GM12878 (cell line): ENCODE measurements at regions not wholly inside any gene's neighbourhood (a gene's known extent, or its start where the extent isn't known, plus 50 kb on each side); places are given as distances from the start of the nearest gene placed in this dataset.

ENCODE experiments used
- ATAC-seq: fragments of 200-7000 bp; cut with Tn5 transposase; 3 replicates; pipeline ENCODE4 v1.9.1; 2020; ENCODE audit warnings: mild to moderate bottlenecking, moderate library complexity
- BruUV-seq: library from RNA; stranded (reverse); fragments of 400-500 nt; replicated peaks from 2 replicates; lab custom pipeline; 2021; lab: Mats Ljungman, UMichigan
- CTCF ChIA-PET: fragments of 300-600 bp; sonication (Branson Sonifier 250); formaldehyde crosslinking; extraction: SDS; loops from one replicate; lab custom pipeline; 2021; ENCODE audit warnings: inconsistent platforms; lab: Yijun Ruan, JAX
- POLR2A ChIA-PET: fragments of 350-600 bp; formaldehyde crosslinking; extraction: SDS; loops from one replicate; lab custom pipeline; 2021; ENCODE audit warnings: inconsistent platforms; lab: Charles Lee
- RAD21 ChIA-PET: fragments of 300-600 bp; sonication (Branson Sonifier 250); formaldehyde crosslinking; loops from one replicate; lab custom pipeline; 2023; ENCODE audit warnings: antibody characterized with exemption; ENCODE audit not compliant: unreplicated experiment; lab: Charles Lee
- SMC1A ChIA-PET: fragments of 300-600 bp; sonication (Branson Sonifier 250); formaldehyde crosslinking; loops from one replicate; lab custom pipeline; 2023; ENCODE audit not compliant: unreplicated experiment, uncharacterized antibody; lab: Charles Lee
- DNase-seq: peaks from one replicate; pipeline ENCODE4 v3.0.0-alpha.2; 2011; ENCODE audit warnings: low read depth, low spot score
- FAIRE-seq: peaks from 3 replicates; lab custom pipeline; 2011; peaks lifted over from hg19 to GRCh38; lab: Jason Lieb, UNC
- H2AFZ ChIP-seq: 2 replicates; pipeline ENCODE4 v1.6.0; 2011; ENCODE audit warnings: low read depth, low read length, control low read depth; ENCODE audit not compliant: control insufficient read depth
- H3K27ac ChIP-seq: 2 replicates; pipeline ENCODE4 v1.5.1; 2011; ENCODE audit warnings: control low read depth; ENCODE audit not compliant: control insufficient read depth, insufficient read depth
- H3K27me3 ChIP-seq, 2 experiments: replicated peaks in 1 of 2; 2 replicates each; pipeline versions ENCODE4 v1.6.0 to v1.6.1; 2011; ENCODE audit warnings: low read length in 1 of 2; ENCODE audit not compliant: control insufficient read depth in 2 of 2, insufficient read depth in 2 of 2
- H3K36me3 ChIP-seq, 2 experiments: 2 replicates each; pipeline ENCODE4 v1.5.1; 2011; ENCODE audit warnings: low read length in 1 of 2; ENCODE audit not compliant: control insufficient read depth in 2 of 2, insufficient read depth in 2 of 2
- H3K4me1 ChIP-seq: 2 replicates; pipeline ENCODE4 v1.6.1; 2011; ENCODE audit warnings: mild to moderate bottlenecking, low read length, moderate library complexity, mixed read lengths; ENCODE audit not compliant: control insufficient read depth, insufficient read depth
- H3K4me2 ChIP-seq: 2 replicates; pipeline ENCODE4 v1.6.0; 2011; ENCODE audit warnings: control low read depth; ENCODE audit not compliant: control insufficient read depth, insufficient read depth
- H3K4me3 ChIP-seq: fragments of 200-600 bp; sonication (generic); 2 replicates; pipeline ENCODE4 v1.5.1; 2016
- H3K79me2 ChIP-seq: 2 replicates; pipeline ENCODE4 v1.6.0; 2011; ENCODE audit warnings: low read length; ENCODE audit not compliant: control insufficient read depth, insufficient read depth
- H3K9ac ChIP-seq: 2 replicates; pipeline ENCODE4 v1.8.0; 2011; ENCODE audit warnings: low read length, control low read depth, mixed read lengths; ENCODE audit not compliant: control insufficient read depth, insufficient read depth
- H3K9me3 ChIP-seq: replicated peaks from 3 replicates; pipeline ENCODE4 v1.5.1; 2011; ENCODE audit warnings: mild to moderate bottlenecking, low read length; ENCODE audit not compliant: control insufficient read depth, insufficient read depth
- H4K20me1 ChIP-seq: 2 replicates; pipeline ENCODE4 v1.6.0; 2011; ENCODE audit not compliant: control insufficient read depth, insufficient read depth
- ATF7 ChIP-seq: fragments of 450-650 bp; IDR thresholded peaks from 2 replicates; pipeline ENCODE4 v1.6.1; 2016; ENCODE audit warnings: low read depth, mild to moderate bottlenecking
- DPF2 ChIP-seq: fragments of 450-650 bp; IDR thresholded peaks from 2 replicates; pipeline ENCODE4 v1.6.1; 2017; ENCODE audit warnings: mild to moderate bottlenecking
- FOS ChIP-seq: IDR thresholded peaks from 3 replicates; pipeline ENCODE4 v1.6.1; 2011; ENCODE audit warnings: borderline replicate concordance; ENCODE audit not compliant: insufficient read length; ENCODE audit errors: extremely low read depth
- HDAC6 ChIP-seq: fragments of 200-600 bp; sonication (generic); IDR thresholded peaks from one replicate; pipeline ENCODE4 v1.8.0; 2017; ENCODE audit warnings: antibody characterized with exemption; ENCODE audit not compliant: unreplicated experiment
- JUND ChIP-seq: IDR thresholded peaks from 2 replicates; pipeline ENCODE4 v1.6.1; 2012; ENCODE audit warnings: low read depth, mild to moderate bottlenecking, low read length, improper control_type of control experiment, moderate library complexity
- NBN ChIP-seq: fragments of 450-650 bp; IDR thresholded peaks from 2 replicates; pipeline ENCODE4 v1.6.1; 2016
- NKRF ChIP-seq: fragments of 450-650 bp; conservative IDR thresholded peaks from 2 replicates; pipeline ENCODE4 v1.6.1; 2017; ENCODE audit warnings: mild to moderate bottlenecking, moderate library complexity
- NR2C1 ChIP-seq: fragments of 450-650 bp; IDR thresholded peaks from 2 replicates; pipeline ENCODE4 v1.6.1; 2017; ENCODE audit warnings: antibody characterized with exemption, mild to moderate bottlenecking, moderate library complexity
- PBX3 ChIP-seq: IDR thresholded peaks from 2 replicates; pipeline ENCODE4 v1.6.1; 2011; ENCODE audit warnings: mild to moderate bottlenecking, low read depth, low read length, moderate library complexity; ENCODE audit not compliant: insufficient replicate concordance
- PML ChIP-seq: IDR thresholded peaks from 2 replicates; pipeline ENCODE4 v1.6.1; 2012; ENCODE audit warnings: low read length, inconsistent platforms
- REST ChIP-seq: IDR thresholded peaks from 2 replicates; pipeline ENCODE4 v1.6.1; 2012; ENCODE audit warnings: mild to moderate bottlenecking, low read depth, low read length
- RUNX3 ChIP-seq: IDR thresholded peaks from 2 replicates; pipeline ENCODE4 v1.6.1; 2012; ENCODE audit warnings: low read length, inconsistent platforms
- SRF ChIP-seq, 2 experiments: IDR thresholded peaks; 2 replicates each; pipeline ENCODE4 v1.6.1; 2011; ENCODE audit warnings: low read depth in 2 of 2, low read length in 2 of 2, mild to moderate bottlenecking in 1 of 2, moderate library complexity in 1 of 2
- TAF1 ChIP-seq: IDR thresholded peaks from 2 replicates; pipeline ENCODE4 v1.6.1; 2011; ENCODE audit warnings: mild to moderate bottlenecking, low read depth, low read length, borderline replicate concordance
- USF2 ChIP-seq: IDR thresholded peaks from 2 replicates; pipeline ENCODE4 v1.6.1; 2011; ENCODE audit warnings: low read depth, low read length, improper control_type of control experiment, borderline replicate concordance
- ZBTB33 ChIP-seq: fragments of 450-650 bp; IDR thresholded peaks from 2 replicates; pipeline ENCODE4 v1.6.1; 2017; ENCODE audit warnings: mild to moderate bottlenecking
- ZNF622 ChIP-seq: fragments of 450-650 bp; IDR thresholded peaks from 2 replicates; pipeline ENCODE4 v1.6.1; 2017; ENCODE audit warnings: mild to moderate bottlenecking, inconsistent platforms
- WGBS: methylation state at CpG from one replicate; pipeline ENCODE4 v1.1.6; 2016; ENCODE audit warnings: low lambda C conversion rate; ENCODE audit not compliant: insufficient replicate concordance, insufficient coverage; ENCODE audit errors: missing lambda C conversion rate; 5-methylcytosine and 5-hydroxymethylcytosine counted together
- in situ Hi-C: fragments of 300-500 bp; cut with MboI; formaldehyde crosslinking; loops from 9 replicates; pipeline ENCODE4 v1.14.3; 2018; ENCODE audit warnings: mixed read lengths
- intact Hi-C: fragments of 100-400 bp; cut with micrococcal nuclease; formaldehyde crosslinking; loops from one replicate; pipeline ENCODE4 v1.14.2; 2022; ENCODE audit not compliant: unreplicated experiment

- Histone ChIP-seq H3K36me3 (no peaks in the 10 kb centered on the region), H3K79me2 (no peaks in the 10 kb centered on the region), H3K9ac (no peak overlapping the region), H3K9me3 (no peaks in the 10 kb centered on the region), H2AFZ (no peak overlapping the region), H3K27ac (no peak overlapping the region), H3K27me3 (no peaks in the 10 kb centered on the region; a peak in 1 of 4 replicates), H3K4me1 (no peaks in the 10 kb centered on the region), H4K20me1 (no peaks in the 10 kb centered on the region), H3K4me2 (no peak overlapping the region), H3K4me3 (no peak overlapping the region)
- FAIRE-seq (no peak), ATAC-seq (no peak), DNase-seq (no peak)
- 42% methylated on average over 6 of the region's 6 CpGs for WGBS
- ChIA-PET RAD21 (no interaction called here), POLR2A (no interaction called here), SMC1A (no interaction called here), CTCF (no interaction called here)
- intact Hi-C loops: no loop called here
- BruUV-seq: no TSS peak
- in situ Hi-C loops: no loop called here
- TF ChIP-seq RUNX3 (no peak), ATF7 (no peak), REST (no peak), DPF2 (no peak), FOS (no peak), ZBTB33 (no peak), NKRF (no peak), USF2 (no peak), SRF (IDR thresholded peaks at IDR 0.05; ENCODE audit: low read depth in 2 of 2, low read length in 2 of 2) (no peak), TAF1 (no peak), JUND (no peak), HDAC6 (no peak), PBX3 (no peak), PML (no peak), NBN (no peak), NR2C1 (no peak), ZNF622 (no peak)
These were observed 95.4 kb upstream of the PITRM1 start for GRCh38 chr10:3268025-3268424.
